HG03095 (cell line): ENCODE measurements at regions not wholly inside any gene's neighbourhood (a gene's known extent, or its start where the extent isn't known, plus 50 kb on each side); places are given as distances from the start of the nearest gene placed in this dataset.

ENCODE experiments used
- ATAC-seq: cut with Tn5 transposase; IDR thresholded peaks from one replicate; pipeline ENCODE4 v1.9.1; 2021; ENCODE audit warnings: moderate library complexity; ENCODE audit not compliant: unreplicated experiment

GRCh38 chr15:81987628-81988027 lies 58.2 kb downstream of the MEX3B start:
- ATAC-seq, result no peak

GRCh38 chr15:81983497-81983896 lies 62.3 kb downstream of the MEX3B start:
- ATAC-seq, result no peak

GRCh38 chr15:81982808-81983207 lies 63.0 kb downstream of the MEX3B start:
- ATAC-seq, result no peak

- no peak for ATAC-seq
Measured at GRCh38 chr15:81981908-81982307, 63.9 kb downstream of the MEX3B start.

GRCh38 chr15:81977464-81977863 lies 68.4 kb downstream of the MEX3B start:
- ATAC-seq, result no peak

GRCh38 chr15:81968691-81969090 lies 77.1 kb downstream of the MEX3B start:
- ATAC-seq, result no peak

GRCh38 chr15:81966631-81967030 lies 79.2 kb downstream of the MEX3B start:
- ATAC-seq, result no peak

GRCh38 chr15:81962482-81962881 lies 83.3 kb downstream of the MEX3B start:
- no peak for ATAC-seq

GRCh38 chr15:81959196-81959595 lies 86.6 kb downstream of the MEX3B start:
- no peak for ATAC-seq

- ATAC-seq, result no peak
Measured at GRCh38 chr15:81957698-81958097, 88.1 kb downstream of the MEX3B start.

GRCh38 chr15:81955382-81956062 lies 90.3 kb downstream of the MEX3B start:
- no peak for ATAC-seq

- no peak for ATAC-seq
Measured at GRCh38 chr15:81954158-81954783, 91.5 kb downstream of the MEX3B start.

GRCh38 chr15:81950841-81951414 lies 94.9 kb downstream of the MEX3B start:
- no peak for ATAC-seq

- ATAC-seq, result no peak
Measured at GRCh38 chr15:81948751-81949150, 97.1 kb downstream of the MEX3B start.

- no peak for ATAC-seq
Measured at GRCh38 chr15:81948222-81948621, 97.6 kb downstream of the MEX3B start.

- no peak for ATAC-seq
Measured at GRCh38 chr15:81947548-81947947, 98.3 kb downstream of the MEX3B start.

- no peak for ATAC-seq
Measured at GRCh38 chr15:81945014-81945615, 100.7 kb downstream of the MEX3B start.

- no peak for ATAC-seq
Measured at GRCh38 chr15:81942655-81943195, 103.1 kb downstream of the MEX3B start.

GRCh38 chr15:81942157-81942556 lies 103.7 kb downstream of the MEX3B start:
- ATAC-seq, result no peak

- ATAC-seq, result no peak
Measured at GRCh38 chr15:81941479-81941878, 104.3 kb downstream of the MEX3B start.
